GM12878 (cell line): ENCODE measurements at regions not wholly inside any gene's neighbourhood (a gene's known extent, or its start where the extent isn't known, plus 50 kb on each side); places are given as distances from the start of the nearest gene placed in this dataset.

Experiments used
- ATAC-seq: fragments of 200-7000 bp; cut with Tn5 transposase; 3 replicates; pipeline ENCODE4 v1.9.1; 2020; ENCODE audit warnings: mild to moderate bottlenecking, moderate library complexity
- BruUV-seq: library from RNA; stranded (reverse); fragments of 400-500 nt; replicated peaks from 2 replicates; lab custom pipeline; 2021; lab: Mats Ljungman, UMichigan
- CTCF ChIA-PET: fragments of 300-600 bp; sonication (Branson Sonifier 250); formaldehyde crosslinking; extraction: SDS; loops from one replicate; lab custom pipeline; 2021; ENCODE audit warnings: inconsistent platforms; lab: Yijun Ruan, JAX
- POLR2A ChIA-PET: fragments of 350-600 bp; formaldehyde crosslinking; extraction: SDS; loops from one replicate; lab custom pipeline; 2021; ENCODE audit warnings: inconsistent platforms; lab: Charles Lee
- RAD21 ChIA-PET: fragments of 300-600 bp; sonication (Branson Sonifier 250); formaldehyde crosslinking; loops from one replicate; lab custom pipeline; 2023; ENCODE audit warnings: antibody characterized with exemption; ENCODE audit not compliant: unreplicated experiment; lab: Charles Lee
- SMC1A ChIA-PET: fragments of 300-600 bp; sonication (Branson Sonifier 250); formaldehyde crosslinking; loops from one replicate; lab custom pipeline; 2023; ENCODE audit not compliant: unreplicated experiment, uncharacterized antibody; lab: Charles Lee
- DNase-seq: peaks from one replicate; pipeline ENCODE4 v3.0.0-alpha.2; 2011; ENCODE audit warnings: low read depth, low spot score
- FAIRE-seq: peaks from 3 replicates; lab custom pipeline; 2011; peaks lifted over from hg19 to GRCh38; lab: Jason Lieb, UNC
- H2AFZ ChIP-seq: 2 replicates; pipeline ENCODE4 v1.6.0; 2011; ENCODE audit warnings: low read depth, low read length, control low read depth; ENCODE audit not compliant: control insufficient read depth
- H3K27ac ChIP-seq: 2 replicates; pipeline ENCODE4 v1.5.1; 2011; ENCODE audit warnings: control low read depth; ENCODE audit not compliant: control insufficient read depth, insufficient read depth
- H3K27me3 ChIP-seq, 2 experiments: replicated peaks in 1 of 2; 2 replicates each; pipeline versions ENCODE4 v1.6.0 to v1.6.1; 2011; ENCODE audit warnings: low read length in 1 of 2; ENCODE audit not compliant: control insufficient read depth in 2 of 2, insufficient read depth in 2 of 2
- H3K36me3 ChIP-seq, 2 experiments: 2 replicates each; pipeline ENCODE4 v1.5.1; 2011; ENCODE audit warnings: low read length in 1 of 2; ENCODE audit not compliant: control insufficient read depth in 2 of 2, insufficient read depth in 2 of 2
- H3K4me1 ChIP-seq: 2 replicates; pipeline ENCODE4 v1.6.1; 2011; ENCODE audit warnings: mild to moderate bottlenecking, low read length, moderate library complexity, mixed read lengths; ENCODE audit not compliant: control insufficient read depth, insufficient read depth
- H3K4me2 ChIP-seq: 2 replicates; pipeline ENCODE4 v1.6.0; 2011; ENCODE audit warnings: control low read depth; ENCODE audit not compliant: control insufficient read depth, insufficient read depth
- H3K4me3 ChIP-seq: fragments of 200-600 bp; sonication (generic); 2 replicates; pipeline ENCODE4 v1.5.1; 2016
- H3K79me2 ChIP-seq: 2 replicates; pipeline ENCODE4 v1.6.0; 2011; ENCODE audit warnings: low read length; ENCODE audit not compliant: control insufficient read depth, insufficient read depth
- H3K9ac ChIP-seq: 2 replicates; pipeline ENCODE4 v1.8.0; 2011; ENCODE audit warnings: low read length, control low read depth, mixed read lengths; ENCODE audit not compliant: control insufficient read depth, insufficient read depth
- H3K9me3 ChIP-seq: replicated peaks from 3 replicates; pipeline ENCODE4 v1.5.1; 2011; ENCODE audit warnings: mild to moderate bottlenecking, low read length; ENCODE audit not compliant: control insufficient read depth, insufficient read depth
- H4K20me1 ChIP-seq: 2 replicates; pipeline ENCODE4 v1.6.0; 2011; ENCODE audit not compliant: control insufficient read depth, insufficient read depth
- EGR1 ChIP-seq, 2 experiments: IDR thresholded peaks; 1 replicate in 1 of 2; 2 replicates in 1 of 2; pipeline ENCODE4 v1.6.1; 2011 to 2012; ENCODE audit warnings: low read depth in 2 of 2, low read length in 2 of 2, borderline replicate concordance in 1 of 2, mild to moderate bottlenecking in 1 of 2, moderate library complexity in 1 of 2
- ESRRA ChIP-seq: IDR thresholded peaks from 2 replicates; pipeline ENCODE4 v1.6.1; 2012; ENCODE audit warnings: mild to moderate bottlenecking, low read length, improper control_type of control experiment
- FOS ChIP-seq: IDR thresholded peaks from 3 replicates; pipeline ENCODE4 v1.6.1; 2011; ENCODE audit warnings: borderline replicate concordance; ENCODE audit not compliant: insufficient read length; ENCODE audit errors: extremely low read depth
- JUND ChIP-seq: IDR thresholded peaks from 2 replicates; pipeline ENCODE4 v1.6.1; 2012; ENCODE audit warnings: low read depth, mild to moderate bottlenecking, low read length, improper control_type of control experiment, moderate library complexity
- MTA3 ChIP-seq: IDR thresholded peaks from 2 replicates; pipeline ENCODE4 v1.6.1; 2012; ENCODE audit warnings: low read length, inconsistent platforms, borderline replicate concordance
- PAX8 ChIP-seq: fragments of 450-650 bp; IDR thresholded peaks from 2 replicates; pipeline ENCODE4 v1.6.1; 2017; ENCODE audit warnings: mild to moderate bottlenecking, moderate library complexity
- PML ChIP-seq: IDR thresholded peaks from 2 replicates; pipeline ENCODE4 v1.6.1; 2012; ENCODE audit warnings: low read length, inconsistent platforms
- POLR2A ChIP-seq: IDR thresholded peaks from 2 replicates; pipeline ENCODE4 v1.6.1; 2011; ENCODE audit warnings: low read depth, mild to moderate bottlenecking, low read length
- RCOR1 ChIP-seq: conservative IDR thresholded peaks from 2 replicates; pipeline ENCODE4 v1.6.1; 2012; ENCODE audit warnings: low read depth, low read length, improper control_type of control experiment
- REST ChIP-seq: IDR thresholded peaks from 2 replicates; pipeline ENCODE4 v1.6.1; 2012; ENCODE audit warnings: mild to moderate bottlenecking, low read depth, low read length
- SRF ChIP-seq, 2 experiments: IDR thresholded peaks; 2 replicates each; pipeline ENCODE4 v1.6.1; 2011; ENCODE audit warnings: low read depth in 2 of 2, low read length in 2 of 2, mild to moderate bottlenecking in 1 of 2, moderate library complexity in 1 of 2
- USF2 ChIP-seq: IDR thresholded peaks from 2 replicates; pipeline ENCODE4 v1.6.1; 2011; ENCODE audit warnings: low read depth, low read length, improper control_type of control experiment, borderline replicate concordance
- YBX1 ChIP-seq: fragments of 450-650 bp; IDR thresholded peaks from 2 replicates; pipeline ENCODE4 v1.6.1; 2016; ENCODE audit warnings: antibody characterized with exemption
- ZNF274 ChIP-seq: IDR thresholded peaks from one replicate; pipeline ENCODE4 v1.8.0; 2011; ENCODE audit not compliant: insufficient read length, insufficient read depth
- WGBS: methylation state at CpG from one replicate; pipeline ENCODE4 v1.1.6; 2016; ENCODE audit warnings: low lambda C conversion rate; ENCODE audit not compliant: insufficient replicate concordance, insufficient coverage; ENCODE audit errors: missing lambda C conversion rate; 5-methylcytosine and 5-hydroxymethylcytosine counted together
- in situ Hi-C: fragments of 300-500 bp; cut with MboI; formaldehyde crosslinking; loops from 9 replicates; pipeline ENCODE4 v1.14.3; 2018; ENCODE audit warnings: mixed read lengths
- intact Hi-C: fragments of 100-400 bp; cut with micrococcal nuclease; formaldehyde crosslinking; loops from one replicate; pipeline ENCODE4 v1.14.2; 2022; ENCODE audit not compliant: unreplicated experiment

- TF ChIP-seq USF2 = no peak
- no peak for TF ChIP-seq ESRRA
- TF ChIP-seq, all 136 proteins: peak for 0
Measured at GRCh38 chr5:56596155-56596554, 219.2 kb upstream of the MAP3K1 start (continued).

- ChIA-PET POLR2A (no interaction called here), CTCF (interaction anchor here (0.5 to 0.9 kb wide), 2 partner anchors 20 to 282 kb away, joined by 3 read pairs; no protein-coding TSS in a partner anchor)
- no peak for ATAC-seq
Measured at GRCh38 chr5:56595566-56595965, 219.8 kb upstream of the MAP3K1 start.

More at GRCh38 chr5:56595566-56595965, 219.8 kb upstream of the MAP3K1 start:
- DNase-seq = no peak
- no TSS peak for BruUV-seq
- Histone ChIP-seq H3K9me3 (no peaks in the 10 kb centered on the region), H3K4me3 (no peak overlapping the region), H3K27me3 (0 out of 4 replicates have a peak, but pooled peaks cover 0 to 2% of the 10 kb centered on the region in 2 experiments), H3K79me2 (no peaks in the 10 kb centered on the region), H4K20me1 (no peaks in the 10 kb centered on the region), H3K27ac (no peak overlapping the region), H3K4me2 (no peak overlapping the region), H2AFZ (no peak overlapping the region), H3K9ac (no peak overlapping the region), H3K4me1 (no peaks in the 10 kb centered on the region), H3K36me3 (no peaks in the 10 kb centered on the region)
- TF ChIP-seq MTA3 (no peak), YBX1 (no peak), SRF (IDR thresholded peaks at IDR 0.05; ENCODE audit: low read depth in 2 of 2, low read length in 2 of 2) (no peak), REST (no peak), EGR1 (IDR thresholded peaks at IDR 0.05; ENCODE audit: borderline replicate concordance in 1 of 2, low read depth in 2 of 2, low read length in 2 of 2) (no peak), JUND (no peak), POLR2A (no peak), RCOR1 (no peak), FOS (no peak), PAX8 (no peak), PML (no peak), ZNF274 (no peak)
- in situ Hi-C loops = no loop called here
- ChIA-PET RAD21 (no interaction called here), SMC1A (interaction anchor here (0.8 to 1.0 kb wide), 2 partner anchors 20 to 125 kb away, joined by 3 read pairs; no protein-coding TSS in a partner anchor)
- FAIRE-seq = no peak
- intact Hi-C loops = no loop called here
- WGBS = 45% methylated on average over 2 of the region's 2 CpGs
